GM23338 (cell line): ENCODE measurements at regions not wholly inside any gene's neighbourhood (a gene's known extent, or its start where the extent isn't known, plus 50 kb on each side); places are given as distances from the start of the nearest gene placed in this dataset.

Experiments used
- CTCF ChIP-seq, 2 experiments: fragments of 200-600 bp in 1 of 2; sonication (generic) in 1 of 2; conservative IDR thresholded peaks; 2 replicates each; pipeline versions ENCODE4 v1.5.1 to v1.6.1; 2016 to 2017; ENCODE audit warnings: antibody characterized with exemption in 2 of 2, low read depth in 2 of 2, mild to moderate bottlenecking in 2 of 2, moderate library complexity in 1 of 2
- ETS1 ChIP-seq: IDR thresholded peaks from 2 replicates; pipeline ENCODE4 v1.6.1; 2016; ENCODE audit warnings: antibody characterized with exemption
- EZH2 ChIP-seq: fragments of 200-600 bp; sonication (generic); IDR thresholded peaks from one replicate; pipeline ENCODE4 v1.8.0; 2017; ENCODE audit warnings: antibody characterized with exemption, mild to moderate bottlenecking, low read depth; ENCODE audit not compliant: unreplicated experiment
- EZH2phosphoT487 ChIP-seq: fragments of 200-600 bp; sonication (generic); IDR thresholded peaks from one replicate; pipeline ENCODE4 v1.8.1; 2018; ENCODE audit warnings: antibody characterized with exemption; ENCODE audit not compliant: unreplicated experiment
- ZNF462 ChIP-seq: fragments of 250-450 bp; sonication (Bioruptor Pico); IDR thresholded peaks from 2 replicates; pipeline ENCODE4 v1.5.0; 2020; ENCODE audit warnings: mild to moderate bottlenecking, moderate library complexity

GRCh38 chr12:67433385-67434175, 164.4 kb downstream of the CAND1 start:
- TF ChIP-seq CTCF (conservative IDR thresholded peaks at IDR 0.05; ENCODE audit: low read depth in 2 of 2) (no peak), EZH2 (no peak), EZH2phosphoT487 (no peak), ETS1 (no peak), ZNF462 (CRISPR knock-in tag) (no peak)
